GM23338 (cell line): ENCODE measurements at regions not wholly inside any gene's neighbourhood (a gene's known extent, or its start where the extent isn't known, plus 50 kb on each side); places are given as distances from the start of the nearest gene placed in this dataset.
A peak's percentile ranks its signal among the peaks of the same experiment; 100 is the strongest.

ENCODE experiments used
- ATAC-seq: fragments of 200-7000 bp; cut with Tn5 transposase; 3 replicates; pipeline ENCODE4 v1.9.1; 2020
- DNase-seq: peaks from one replicate; pipeline ENCODE4 v3.0.0-alpha.2; 2015; ENCODE audit warnings: low spot score
- H2AFZ ChIP-seq: fragments of 200-600 bp; sonication (generic); 2 replicates; pipeline ENCODE4 v1.8.0; 2016; ENCODE audit warnings: antibody characterized with exemption, mild to moderate bottlenecking, moderate library complexity
- H3F3A ChIP-seq: fragments of 200-600 bp; sonication (generic); replicated peaks from 2 replicates; pipeline ENCODE4 v1.8.0; 2017; ENCODE audit warnings: antibody characterized with exemption, mixed run types, low read depth
- H3K27ac ChIP-seq: fragments of 200-600 bp; sonication (generic); 2 replicates; pipeline ENCODE4 v1.6.1; 2016; ENCODE audit warnings: low read depth
- H3K27me3 ChIP-seq: fragments of 200-600 bp; sonication (generic); 2 replicates; pipeline ENCODE4 v1.8.0; 2016; ENCODE audit warnings: mild to moderate bottlenecking, mixed run types, moderate library complexity; ENCODE audit not compliant: insufficient read depth
- H3K36me3 ChIP-seq: fragments of 200-600 bp; sonication (generic); 2 replicates; pipeline ENCODE4 v1.8.0; 2016; ENCODE audit warnings: mild to moderate bottlenecking; ENCODE audit not compliant: insufficient read depth
- H3K4me1 ChIP-seq: fragments of 200-600 bp; sonication (generic); 2 replicates; pipeline ENCODE4 v1.8.0; 2016; ENCODE audit warnings: mild to moderate bottlenecking, moderate library complexity; ENCODE audit not compliant: insufficient read depth
- H3K4me2 ChIP-seq: fragments of 200-600 bp; sonication (generic); 2 replicates; pipeline ENCODE4 v1.7.1; 2017; ENCODE audit warnings: mixed run types
- H3K4me3 ChIP-seq: fragments of 200-600 bp; sonication (generic); 2 replicates; pipeline ENCODE4 v1.6.1; 2016; ENCODE audit warnings: mixed run types
- H3K79me2 ChIP-seq: fragments of 200-600 bp; sonication (generic); replicated peaks from 2 replicates; pipeline ENCODE4 v1.8.0; 2017; ENCODE audit warnings: mild to moderate bottlenecking; ENCODE audit not compliant: insufficient read depth
- H3K9me2 ChIP-seq: fragments of 200-600 bp; sonication (generic); 2 replicates; pipeline ENCODE4 v1.8.0; 2017; ENCODE audit not compliant: insufficient read depth
- H4K20me1 ChIP-seq: fragments of 200-600 bp; sonication (generic); replicated peaks from 2 replicates; pipeline ENCODE4 v1.8.0; 2017; ENCODE audit warnings: mild to moderate bottlenecking; ENCODE audit not compliant: insufficient read depth
- H3K27ac Mint-ChIP-seq: 2 replicates; pipeline ENCODE4 v1.8.0; 2020; ENCODE audit warnings: inconsistent platforms, mild to moderate bottlenecking, moderate library complexity, mixed read lengths
- H3K27me3 Mint-ChIP-seq: 3 replicates; pipeline ENCODE4 v1.8.0; 2022; ENCODE audit warnings: low read depth, mild to moderate bottlenecking, moderate library complexity, mixed read lengths, inconsistent platforms; ENCODE audit not compliant: insufficient read depth, poor library complexity
- H3K36me3 Mint-ChIP-seq: 3 replicates; pipeline ENCODE4 v1.8.0; 2021; ENCODE audit warnings: low read depth, mild to moderate bottlenecking, inconsistent platforms, moderate library complexity, mixed read lengths
- H3K4me1 Mint-ChIP-seq: 3 replicates; pipeline ENCODE4 v1.8.0; 2020; ENCODE audit warnings: mild to moderate bottlenecking, inconsistent platforms, mixed read lengths
- H3K4me3 Mint-ChIP-seq: 3 replicates; pipeline ENCODE4 v1.8.0; 2021; ENCODE audit warnings: moderate library complexity, mild to moderate bottlenecking, inconsistent platforms, mixed read lengths
- H3K9me3 Mint-ChIP-seq: 3 replicates; pipeline ENCODE4 v1.8.0; 2020; ENCODE audit warnings: moderate library complexity, mild to moderate bottlenecking, inconsistent platforms, mixed read lengths
- CREB1 ChIP-seq: fragments of 250-450 bp; sonication (Bioruptor Pico); IDR thresholded peaks from 2 replicates; pipeline ENCODE4 v1.5.0; 2020; ENCODE audit warnings: low read depth, mild to moderate bottlenecking, moderate library complexity
- EZH2 ChIP-seq: fragments of 200-600 bp; sonication (generic); IDR thresholded peaks from one replicate; pipeline ENCODE4 v1.8.0; 2017; ENCODE audit warnings: antibody characterized with exemption, mild to moderate bottlenecking, low read depth; ENCODE audit not compliant: unreplicated experiment
- EZH2phosphoT487 ChIP-seq: fragments of 200-600 bp; sonication (generic); IDR thresholded peaks from one replicate; pipeline ENCODE4 v1.8.1; 2018; ENCODE audit warnings: antibody characterized with exemption; ENCODE audit not compliant: unreplicated experiment
- JUNB ChIP-seq: IDR thresholded peaks from one replicate; pipeline ENCODE4 v1.6.1; 2016; ENCODE audit warnings: antibody characterized with exemption; ENCODE audit not compliant: unreplicated experiment
- NANOG ChIP-seq: IDR thresholded peaks from 2 replicates; pipeline ENCODE4 v1.6.1; 2016; ENCODE audit warnings: antibody characterized with exemption, borderline replicate concordance
- POLR2AphosphoS5 ChIP-seq: IDR thresholded peaks from 2 replicates; pipeline ENCODE4 v1.6.1; 2016; ENCODE audit warnings: antibody characterized with exemption, low read depth
- STAT1 ChIP-seq: IDR thresholded peaks from one replicate; pipeline ENCODE4 v1.6.1; 2016; ENCODE audit warnings: antibody characterized with exemption; ENCODE audit not compliant: unreplicated experiment
- ZNF114 ChIP-seq: fragments of 250-450 bp; sonication (Bioruptor Pico); IDR thresholded peaks from 2 replicates; pipeline ENCODE4 v1.5.0; 2020; ENCODE audit warnings: mild to moderate bottlenecking, moderate library complexity
- ZNF331 ChIP-seq: fragments of 250-450 bp; sonication (Bioruptor Pico); IDR thresholded peaks from 2 replicates; pipeline ENCODE4 v1.5.0; 2020; ENCODE audit warnings: low read depth, mild to moderate bottlenecking, moderate library complexity
- TF ChIP-seq, protein P1 (sequence below): fragments of 250-450 bp; sonication (Bioruptor Pico); IDR thresholded peaks from 2 replicates; pipeline ENCODE4 v1.5.0; 2020; ENCODE audit warnings: mild to moderate bottlenecking, moderate library complexity
- TF ChIP-seq, protein P2 (sequence below): IDR thresholded peaks from 2 replicates; pipeline ENCODE4 v1.6.1; 2016; ENCODE audit warnings: antibody characterized with exemption
- TF ChIP-seq, protein P3 (sequence below): IDR thresholded peaks from one replicate; pipeline ENCODE4 v1.6.1; 2018; ENCODE audit warnings: antibody characterized with exemption; ENCODE audit not compliant: unreplicated experiment
- TF ChIP-seq, protein P4 (sequence below), 2 experiments: fragments of 200-600 bp in 1 of 2; sonication (generic) in 1 of 2; conservative IDR thresholded peaks; 2 replicates each; pipeline versions ENCODE4 v1.5.1 to v1.6.1; 2016 to 2017; ENCODE audit warnings: antibody characterized with exemption in 2 of 2, low read depth in 2 of 2, mild to moderate bottlenecking in 2 of 2, moderate library complexity in 1 of 2

DNA sequence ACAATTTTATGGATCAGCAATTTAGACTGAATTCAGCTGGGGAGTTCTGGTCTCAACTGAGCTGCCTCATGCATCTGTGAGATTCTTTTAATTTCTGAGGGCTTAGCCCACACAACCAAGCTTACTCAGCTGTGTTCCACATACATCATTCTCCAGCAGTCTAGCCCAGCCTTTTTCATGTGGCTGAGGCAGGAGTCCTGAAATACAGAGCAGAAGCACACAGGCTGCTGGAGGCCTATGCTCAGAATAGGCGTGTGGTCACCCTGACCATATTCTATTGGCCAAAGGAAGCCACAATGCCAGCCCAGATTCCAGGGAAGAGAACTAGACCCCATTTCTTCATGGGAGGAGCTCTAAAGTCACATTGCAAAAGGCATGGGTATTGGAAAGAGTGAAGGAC lies 72.3 kb upstream of the DHRS4 start:
- H3K4me1 ChIP-seq: peaks cover 15% of the 10 kb centered on the region
- no peaks in the 10 kb centered on the region for H3K9me2 ChIP-seq
- peaks cover 17% of the 10 kb centered on the region for H3K4me1 Mint-ChIP-seq
- no peak overlapping the region for H3K4me3 Mint-ChIP-seq
- ATAC-seq (no peak), DNase-seq (no peak)
- no peaks in the 10 kb centered on the region for H3F3A ChIP-seq
- H3K4me3 ChIP-seq: no peak overlapping the region
- no peaks in the 10 kb centered on the region for H3K79me2 ChIP-seq
- peak overlapping the region; percentile 42; the same call in 1 of the 2 replicates for H3K27ac Mint-ChIP-seq
- 0 out of 2 replicates have a peak overlapping the region, but pooled peaks have one; percentile 20 for H2AFZ ChIP-seq
- H3K9me3 Mint-ChIP-seq: no peaks in the 10 kb centered on the region
- H4K20me1 ChIP-seq: no peaks in the 10 kb centered on the region
- TF ChIP-seq POLR2AphosphoS5: no peak
- no peak for TF ChIP-seq ZNF331 (CRISPR knock-in tag)
- no peak for TF ChIP-seq NANOG
- TF ChIP-seq, protein P1, sequence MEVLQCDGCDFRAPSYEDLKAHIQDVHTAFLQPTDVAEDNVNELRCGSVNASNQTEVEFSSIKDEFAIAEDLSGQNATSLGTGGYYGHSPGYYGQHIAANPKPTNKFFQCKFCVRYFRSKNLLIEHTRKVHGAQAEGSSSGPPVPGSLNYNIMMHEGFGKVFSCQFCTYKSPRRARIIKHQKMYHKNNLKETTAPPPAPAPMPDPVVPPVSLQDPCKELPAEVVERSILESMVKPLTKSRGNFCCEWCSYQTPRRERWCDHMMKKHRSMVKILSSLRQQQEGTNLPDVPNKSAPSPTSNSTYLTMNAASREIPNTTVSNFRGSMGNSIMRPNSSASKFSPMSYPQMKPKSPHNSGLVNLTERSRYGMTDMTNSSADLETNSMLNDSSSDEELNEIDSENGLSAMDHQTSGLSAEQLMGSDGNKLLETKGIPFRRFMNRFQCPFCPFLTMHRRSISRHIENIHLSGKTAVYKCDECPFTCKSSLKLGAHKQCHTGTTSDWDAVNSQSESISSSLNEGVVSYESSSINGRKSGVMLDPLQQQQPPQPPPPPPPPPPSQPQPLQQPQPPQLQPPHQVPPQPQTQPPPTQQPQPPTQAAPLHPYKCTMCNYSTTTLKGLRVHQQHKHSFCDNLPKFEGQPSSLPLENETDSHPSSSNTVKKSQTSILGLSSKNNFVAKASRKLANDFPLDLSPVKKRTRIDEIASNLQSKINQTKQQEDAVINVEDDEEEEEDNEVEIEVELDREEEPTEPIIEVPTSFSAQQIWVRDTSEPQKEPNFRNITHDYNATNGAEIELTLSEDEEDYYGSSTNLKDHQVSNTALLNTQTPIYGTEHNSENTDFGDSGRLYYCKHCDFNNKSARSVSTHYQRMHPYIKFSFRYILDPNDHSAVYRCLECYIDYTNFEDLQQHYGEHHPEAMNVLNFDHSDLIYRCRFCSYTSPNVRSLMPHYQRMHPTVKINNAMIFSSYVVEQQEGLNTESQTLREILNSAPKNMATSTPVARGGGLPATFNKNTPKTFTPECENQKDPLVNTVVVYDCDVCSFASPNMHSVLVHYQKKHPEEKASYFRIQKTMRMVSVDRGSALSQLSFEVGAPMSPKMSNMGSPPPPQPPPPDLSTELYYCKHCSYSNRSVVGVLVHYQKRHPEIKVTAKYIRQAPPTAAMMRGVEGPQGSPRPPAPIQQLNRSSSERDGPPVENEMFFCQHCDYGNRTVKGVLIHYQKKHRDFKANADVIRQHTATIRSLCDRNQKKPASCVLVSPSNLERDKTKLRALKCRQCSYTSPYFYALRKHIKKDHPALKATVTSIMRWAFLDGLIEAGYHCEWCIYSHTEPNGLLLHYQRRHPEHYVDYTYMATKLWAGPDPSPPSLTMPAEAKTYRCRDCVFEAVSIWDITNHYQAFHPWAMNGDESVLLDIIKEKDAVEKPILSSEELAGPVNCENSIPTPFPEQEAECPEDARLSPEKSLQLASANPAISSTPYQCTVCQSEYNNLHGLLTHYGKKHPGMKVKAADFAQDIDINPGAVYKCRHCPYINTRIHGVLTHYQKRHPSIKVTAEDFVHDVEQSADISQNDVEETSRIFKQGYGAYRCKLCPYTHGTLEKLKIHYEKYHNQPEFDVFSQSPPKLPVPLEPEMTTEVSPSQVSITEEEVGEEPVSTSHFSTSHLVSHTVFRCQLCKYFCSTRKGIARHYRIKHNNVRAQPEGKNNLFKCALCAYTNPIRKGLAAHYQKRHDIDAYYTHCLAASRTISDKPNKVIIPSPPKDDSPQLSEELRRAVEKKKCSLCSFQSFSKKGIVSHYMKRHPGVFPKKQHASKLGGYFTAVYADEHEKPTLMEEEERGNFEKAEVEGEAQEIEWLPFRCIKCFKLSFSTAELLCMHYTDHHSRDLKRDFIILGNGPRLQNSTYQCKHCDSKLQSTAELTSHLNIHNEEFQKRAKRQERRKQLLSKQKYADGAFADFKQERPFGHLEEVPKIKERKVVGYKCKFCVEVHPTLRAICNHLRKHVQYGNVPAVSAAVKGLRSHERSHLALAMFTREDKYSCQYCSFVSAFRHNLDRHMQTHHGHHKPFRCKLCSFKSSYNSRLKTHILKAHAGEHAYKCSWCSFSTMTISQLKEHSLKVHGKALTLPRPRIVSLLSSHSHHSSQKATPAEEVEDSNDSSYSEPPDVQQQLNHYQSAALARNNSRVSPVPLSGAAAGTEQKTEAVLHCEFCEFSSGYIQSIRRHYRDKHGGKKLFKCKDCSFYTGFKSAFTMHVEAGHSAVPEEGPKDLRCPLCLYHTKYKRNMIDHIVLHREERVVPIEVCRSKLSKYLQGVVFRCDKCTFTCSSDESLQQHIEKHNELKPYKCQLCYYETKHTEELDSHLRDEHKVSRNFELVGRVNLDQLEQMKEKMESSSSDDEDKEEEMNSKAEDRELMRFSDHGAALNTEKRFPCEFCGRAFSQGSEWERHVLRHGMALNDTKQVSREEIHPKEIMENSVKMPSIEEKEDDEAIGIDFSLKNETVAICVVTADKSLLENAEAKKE (CRISPR knock-in tag): no peak
- no peak for TF ChIP-seq JUNB
- TF ChIP-seq CREB1 (CRISPR knock-in tag): no peak
- TF ChIP-seq EZH2: no peak
- TF ChIP-seq STAT1: no peak
- no peak for TF ChIP-seq ZNF114 (CRISPR knock-in tag)
- no peak for TF ChIP-seq EZH2phosphoT487
- TF ChIP-seq, protein P2, sequence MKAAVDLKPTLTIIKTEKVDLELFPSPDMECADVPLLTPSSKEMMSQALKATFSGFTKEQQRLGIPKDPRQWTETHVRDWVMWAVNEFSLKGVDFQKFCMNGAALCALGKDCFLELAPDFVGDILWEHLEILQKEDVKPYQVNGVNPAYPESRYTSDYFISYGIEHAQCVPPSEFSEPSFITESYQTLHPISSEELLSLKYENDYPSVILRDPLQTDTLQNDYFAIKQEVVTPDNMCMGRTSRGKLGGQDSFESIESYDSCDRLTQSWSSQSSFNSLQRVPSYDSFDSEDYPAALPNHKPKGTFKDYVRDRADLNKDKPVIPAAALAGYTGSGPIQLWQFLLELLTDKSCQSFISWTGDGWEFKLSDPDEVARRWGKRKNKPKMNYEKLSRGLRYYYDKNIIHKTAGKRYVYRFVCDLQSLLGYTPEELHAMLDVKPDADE: no peak
- TF ChIP-seq, protein P3, sequence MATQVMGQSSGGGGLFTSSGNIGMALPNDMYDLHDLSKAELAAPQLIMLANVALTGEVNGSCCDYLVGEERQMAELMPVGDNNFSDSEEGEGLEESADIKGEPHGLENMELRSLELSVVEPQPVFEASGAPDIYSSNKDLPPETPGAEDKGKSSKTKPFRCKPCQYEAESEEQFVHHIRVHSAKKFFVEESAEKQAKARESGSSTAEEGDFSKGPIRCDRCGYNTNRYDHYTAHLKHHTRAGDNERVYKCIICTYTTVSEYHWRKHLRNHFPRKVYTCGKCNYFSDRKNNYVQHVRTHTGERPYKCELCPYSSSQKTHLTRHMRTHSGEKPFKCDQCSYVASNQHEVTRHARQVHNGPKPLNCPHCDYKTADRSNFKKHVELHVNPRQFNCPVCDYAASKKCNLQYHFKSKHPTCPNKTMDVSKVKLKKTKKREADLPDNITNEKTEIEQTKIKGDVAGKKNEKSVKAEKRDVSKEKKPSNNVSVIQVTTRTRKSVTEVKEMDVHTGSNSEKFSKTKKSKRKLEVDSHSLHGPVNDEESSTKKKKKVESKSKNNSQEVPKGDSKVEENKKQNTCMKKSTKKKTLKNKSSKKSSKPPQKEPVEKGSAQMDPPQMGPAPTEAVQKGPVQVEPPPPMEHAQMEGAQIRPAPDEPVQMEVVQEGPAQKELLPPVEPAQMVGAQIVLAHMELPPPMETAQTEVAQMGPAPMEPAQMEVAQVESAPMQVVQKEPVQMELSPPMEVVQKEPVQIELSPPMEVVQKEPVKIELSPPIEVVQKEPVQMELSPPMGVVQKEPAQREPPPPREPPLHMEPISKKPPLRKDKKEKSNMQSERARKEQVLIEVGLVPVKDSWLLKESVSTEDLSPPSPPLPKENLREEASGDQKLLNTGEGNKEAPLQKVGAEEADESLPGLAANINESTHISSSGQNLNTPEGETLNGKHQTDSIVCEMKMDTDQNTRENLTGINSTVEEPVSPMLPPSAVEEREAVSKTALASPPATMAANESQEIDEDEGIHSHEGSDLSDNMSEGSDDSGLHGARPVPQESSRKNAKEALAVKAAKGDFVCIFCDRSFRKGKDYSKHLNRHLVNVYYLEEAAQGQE: no peak
- TF ChIP-seq, protein P4, sequence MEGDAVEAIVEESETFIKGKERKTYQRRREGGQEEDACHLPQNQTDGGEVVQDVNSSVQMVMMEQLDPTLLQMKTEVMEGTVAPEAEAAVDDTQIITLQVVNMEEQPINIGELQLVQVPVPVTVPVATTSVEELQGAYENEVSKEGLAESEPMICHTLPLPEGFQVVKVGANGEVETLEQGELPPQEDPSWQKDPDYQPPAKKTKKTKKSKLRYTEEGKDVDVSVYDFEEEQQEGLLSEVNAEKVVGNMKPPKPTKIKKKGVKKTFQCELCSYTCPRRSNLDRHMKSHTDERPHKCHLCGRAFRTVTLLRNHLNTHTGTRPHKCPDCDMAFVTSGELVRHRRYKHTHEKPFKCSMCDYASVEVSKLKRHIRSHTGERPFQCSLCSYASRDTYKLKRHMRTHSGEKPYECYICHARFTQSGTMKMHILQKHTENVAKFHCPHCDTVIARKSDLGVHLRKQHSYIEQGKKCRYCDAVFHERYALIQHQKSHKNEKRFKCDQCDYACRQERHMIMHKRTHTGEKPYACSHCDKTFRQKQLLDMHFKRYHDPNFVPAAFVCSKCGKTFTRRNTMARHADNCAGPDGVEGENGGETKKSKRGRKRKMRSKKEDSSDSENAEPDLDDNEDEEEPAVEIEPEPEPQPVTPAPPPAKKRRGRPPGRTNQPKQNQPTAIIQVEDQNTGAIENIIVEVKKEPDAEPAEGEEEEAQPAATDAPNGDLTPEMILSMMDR (conservative IDR thresholded peaks at IDR 0.05; ENCODE audit: low read depth in 2 of 2): no peak
- H3K36me3 Mint-ChIP-seq: no peaks in the 10 kb centered on the region
- H3K36me3 ChIP-seq: no peaks in the 10 kb centered on the region
- H3K4me2 ChIP-seq: no peak overlapping the region
- no peaks in the 10 kb centered on the region for H3K27me3 Mint-ChIP-seq
- H3K27me3 ChIP-seq: no peaks in the 10 kb centered on the region
- H3K27ac ChIP-seq: no peak overlapping the region
